ENCODE measurements at regions not wholly inside any gene's neighbourhood (a gene's known extent, or its start where the extent isn't known, plus 50 kb on each side); places are given as distances from the start of the nearest gene placed in this dataset.
"Not testable (repeated sequence)": the region's sequence is repeated elsewhere in the genome, so short reads cannot be mapped to it uniquely, and the experiment has no call there.

- no peak for TF ChIP-seq CTCF (IDR thresholded peaks at IDR 0.05; ENCODE audit: extremely low read depth, missing control alignments)
- DNase-seq (ENCODE audit: low spot score) = no peak
These were observed 589.0 kb downstream of the C12orf50 start for GRCh38 chr12:87439990-87440827.

GRCh38 chr12:87430444-87430843 lies 598.8 kb downstream of the C12orf50 start:
- DNase-seq (ENCODE audit: low spot score) = no peak
- no peak for TF ChIP-seq CTCF (IDR thresholded peaks at IDR 0.05; ENCODE audit: extremely low read depth, missing control alignments)

GRCh38 chr12:87428701-87429277 lies 600.4 kb downstream of the C12orf50 start:
- no peak for TF ChIP-seq CTCF (IDR thresholded peaks at IDR 0.05; ENCODE audit: extremely low read depth, missing control alignments)

GRCh38 chr12:87427770-87428169 lies 601.4 kb downstream of the C12orf50 start:
- no peak for TF ChIP-seq CTCF (IDR thresholded peaks at IDR 0.05; ENCODE audit: extremely low read depth, missing control alignments)
- DNase-seq (ENCODE audit: low spot score) = no peak

More at GRCh38 chr12:87428701-87429277, 600.4 kb downstream of the C12orf50 start:
- DNase-seq (ENCODE audit: low spot score) = no peak

- no peak for TF ChIP-seq CTCF (IDR thresholded peaks at IDR 0.05; ENCODE audit: extremely low read depth, missing control alignments)
- DNase-seq (ENCODE audit: low spot score) = no peak
These were observed 603.2 kb downstream of the C12orf50 start for GRCh38 chr12:87425942-87426554.

- not testable (repeated sequence) for DNase-seq (ENCODE audit: low spot score)
These were observed 608.0 kb downstream of the C12orf50 start for GRCh38 chr12:87421233-87421632.

DNA sequence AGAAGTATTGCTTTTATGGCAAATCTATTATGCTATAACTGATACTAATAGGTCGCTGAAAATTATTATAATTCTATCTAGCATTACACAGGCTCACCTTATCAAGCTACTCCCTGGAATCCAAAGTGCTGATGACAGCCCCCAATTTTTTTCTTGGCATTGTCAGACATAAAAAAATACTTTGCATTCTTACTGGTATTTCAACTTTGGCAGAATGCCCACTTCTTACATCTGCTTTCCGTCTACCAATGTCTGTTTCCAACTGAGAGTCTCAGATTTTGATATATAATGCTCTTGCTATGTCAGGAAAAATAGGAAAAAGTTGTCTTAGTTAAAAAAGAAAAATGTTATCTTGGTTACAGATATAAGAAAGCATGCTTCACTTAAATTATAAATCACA lies 615.4 kb downstream of the C12orf50 start:
- no peak for TF ChIP-seq CTCF (IDR thresholded peaks at IDR 0.05; ENCODE audit: extremely low read depth, missing control alignments)
- DNase-seq (ENCODE audit: low spot score) = no peak

Data from GM20000 (cell line).